CD4-positive, alpha-beta T cell treated with Interleukin-4 for 1 hour (primary cell): ENCODE measurements at regions not wholly inside any gene's neighbourhood (a gene's known extent, or its start where the extent isn't known, plus 50 kb on each side); places are given as distances from the start of the nearest gene placed in this dataset.

Source experiments
- DNase-seq, 2 donors: peaks; one replicate each; pipeline ENCODE4 v3.0.0-alpha.2; 2020 to 2022

DNA sequence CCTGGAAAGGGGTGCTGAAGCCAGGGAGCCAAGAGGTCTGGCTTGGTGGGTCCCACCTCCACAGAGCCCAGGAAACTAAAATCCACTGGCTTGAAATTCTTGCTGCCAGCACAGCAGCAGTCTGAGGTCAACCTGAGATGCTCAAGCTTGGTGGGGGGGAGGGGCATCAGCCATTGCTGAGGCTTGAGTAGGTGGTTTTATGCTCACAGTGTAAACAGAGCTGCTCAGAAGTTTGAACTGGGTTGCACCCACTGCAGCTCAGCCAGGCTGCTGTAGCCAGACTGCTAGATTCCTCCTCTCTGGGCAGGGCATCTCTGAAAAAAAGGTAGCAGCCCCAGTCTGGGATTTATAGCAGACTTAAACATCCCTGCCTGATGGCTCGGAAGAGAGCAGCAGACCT is 55.5 kb upstream of the FBXL17 start:
- no peak for DNase-seq

DNA sequence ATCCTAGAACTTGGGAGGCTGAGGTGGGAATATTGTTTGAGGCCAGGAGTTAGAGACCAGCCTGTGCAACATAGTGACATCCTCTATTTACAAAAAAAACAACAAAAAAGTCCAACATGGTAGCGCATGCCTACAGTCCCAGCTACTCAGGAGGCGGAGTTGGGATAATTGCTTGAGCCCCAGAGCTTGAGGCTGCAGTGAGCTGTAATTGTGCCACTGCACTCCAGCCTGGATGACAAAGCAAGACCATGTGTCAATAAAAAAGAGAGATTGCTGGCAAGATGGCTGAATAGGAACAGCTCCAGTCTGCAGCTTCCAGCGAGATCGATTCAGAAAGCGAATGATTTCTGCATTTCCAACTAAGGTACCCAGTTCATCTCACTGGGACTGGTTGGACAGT is 54.8 kb upstream of the FBXL17 start:
- no peak for DNase-seq

DNA sequence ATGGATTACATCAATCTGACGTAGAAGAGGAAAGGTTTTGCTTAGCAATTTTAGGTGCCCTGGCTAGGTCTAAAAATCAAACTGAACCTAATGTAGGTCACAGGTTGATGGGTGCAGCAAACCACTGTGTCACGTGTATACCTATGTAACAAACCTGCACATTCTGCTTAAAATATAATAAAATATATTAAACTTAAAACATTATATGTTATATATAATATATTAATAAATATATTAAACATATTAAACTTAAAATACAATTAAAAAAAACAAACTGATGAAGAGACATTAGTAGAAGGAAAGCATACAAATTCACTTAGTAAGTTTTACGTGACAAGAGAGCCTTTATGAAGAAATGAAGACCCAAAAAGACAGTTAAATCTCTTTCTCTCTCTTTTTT is 51.7 kb upstream of the FBXL17 start:
- no peak for DNase-seq

DNA sequence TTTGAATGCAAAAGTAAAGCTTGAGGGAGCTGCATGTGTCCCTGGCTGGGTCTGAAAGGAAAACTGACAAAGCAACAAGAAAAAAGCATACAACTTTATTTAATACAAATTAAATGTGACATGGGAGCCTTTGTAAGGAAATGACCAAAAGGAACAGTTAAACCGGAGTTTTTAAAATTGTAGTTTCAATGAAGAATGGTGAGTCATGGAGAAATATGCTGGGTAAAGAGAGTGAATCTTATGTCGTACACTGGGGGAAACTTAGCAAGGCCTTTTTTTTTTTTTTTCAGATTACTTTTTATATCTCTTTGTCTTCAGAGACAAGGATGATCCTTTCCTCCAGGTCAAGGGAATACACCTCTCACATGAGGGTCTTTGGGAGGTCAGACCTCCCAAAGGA is 50.1 kb upstream of the FBXL17 start:
- no peak for DNase-seq
